ENCODE measurements at regions not wholly inside any gene's neighbourhood (a gene's known extent, or its start where the extent isn't known, plus 50 kb on each side); places are given as distances from the start of the nearest gene placed in this dataset.

DNA sequence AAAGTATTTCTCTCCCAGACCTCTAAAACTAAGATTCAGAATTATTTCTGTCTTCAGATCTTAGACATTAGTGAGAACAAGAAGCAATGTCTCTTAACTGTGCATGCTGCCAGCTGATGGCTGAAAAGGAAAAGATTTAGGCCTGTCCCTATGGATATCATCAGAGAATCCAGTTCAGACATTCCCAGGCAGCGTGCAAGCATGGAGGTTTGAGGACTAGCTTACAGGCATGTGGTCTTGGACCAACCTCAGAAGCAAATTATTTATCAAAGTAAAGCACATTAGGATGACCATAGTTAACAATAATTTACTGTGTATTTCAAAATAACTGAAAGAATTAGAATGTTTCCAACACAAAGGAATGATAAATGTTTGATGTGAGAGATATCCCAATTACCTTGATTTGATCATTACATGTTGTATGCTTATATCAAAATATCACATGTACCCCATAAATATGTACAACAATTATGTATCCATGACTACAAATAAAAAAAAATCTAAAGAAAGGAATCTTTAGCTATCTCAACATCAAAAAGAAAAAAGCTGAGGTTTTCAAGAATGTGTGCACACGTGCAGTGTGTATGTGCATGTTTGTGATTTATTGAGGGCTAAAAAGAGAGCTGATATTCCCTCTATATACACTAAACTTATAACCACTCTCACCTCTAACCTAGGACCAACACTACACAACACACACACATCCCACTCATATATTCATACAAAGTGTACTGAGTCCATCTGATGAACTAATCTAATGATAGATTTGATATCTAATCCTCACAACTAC is 108.9 kb upstream of the THBS1 start:
- FAIRE-seq, result no peak

DNA sequence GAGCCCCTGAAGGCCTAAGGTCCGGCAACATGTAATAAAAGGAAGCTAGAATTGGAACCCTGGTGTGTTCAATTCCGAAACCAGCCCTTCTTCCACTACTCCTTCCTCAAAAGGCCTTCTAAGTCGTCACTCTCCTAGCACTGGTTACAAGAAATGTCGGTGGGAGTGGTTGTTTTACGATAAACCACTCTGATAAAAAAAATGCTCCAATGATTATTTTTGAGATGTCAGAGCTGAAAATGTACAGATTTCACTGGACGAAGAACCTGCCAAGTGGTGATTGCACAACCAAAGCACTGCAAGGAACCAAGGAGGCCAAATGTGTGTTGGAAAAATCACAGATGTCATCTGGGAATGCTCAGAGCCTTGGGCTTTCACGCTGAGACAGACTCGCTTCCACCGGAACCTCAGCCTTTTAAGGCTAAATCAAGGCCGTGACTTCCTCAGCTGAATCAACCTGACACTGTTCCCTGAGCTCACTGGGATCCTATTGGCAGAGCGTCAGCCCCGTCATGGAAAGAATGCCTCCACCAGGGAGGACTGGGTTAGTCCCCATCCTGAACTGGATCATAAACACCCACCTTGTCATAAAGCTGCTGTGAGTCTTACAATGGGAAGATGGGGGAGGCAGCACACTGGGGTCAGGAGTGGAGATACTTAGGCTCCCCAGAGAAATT is 108.1 kb upstream of the THBS1 start:
- no peak for FAIRE-seq

DNA sequence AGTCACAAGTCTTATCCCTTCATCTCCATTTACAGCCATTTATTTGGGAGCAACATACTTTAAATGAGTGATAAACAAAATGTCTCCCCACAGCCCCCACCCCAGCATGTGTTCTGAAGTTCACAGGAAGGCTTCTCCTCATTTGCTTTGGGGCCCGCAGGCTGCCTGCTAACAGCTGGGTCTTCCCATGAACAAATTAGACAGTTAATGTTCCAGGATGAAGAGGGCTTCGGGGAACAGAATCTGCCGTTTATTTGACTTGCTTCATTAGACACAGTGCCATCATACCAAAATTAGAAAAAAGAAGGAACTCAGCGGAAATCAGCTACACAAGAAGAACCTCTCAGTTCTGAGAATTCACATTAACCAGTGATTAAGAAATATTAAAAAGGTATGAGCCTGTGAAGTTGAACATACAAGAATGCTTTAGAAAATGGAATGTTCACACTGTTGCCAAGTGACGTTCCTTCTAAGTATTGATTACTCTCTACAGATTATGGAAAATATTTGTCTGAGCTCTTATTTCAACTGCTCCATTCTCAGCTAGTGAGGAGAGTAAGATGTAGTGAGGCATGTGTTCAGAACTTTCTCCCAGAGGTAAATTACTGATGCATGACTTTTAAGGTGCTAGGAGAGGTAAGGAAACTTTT is 107.5 kb upstream of the THBS1 start:
- FAIRE-seq, result no peak

DNA sequence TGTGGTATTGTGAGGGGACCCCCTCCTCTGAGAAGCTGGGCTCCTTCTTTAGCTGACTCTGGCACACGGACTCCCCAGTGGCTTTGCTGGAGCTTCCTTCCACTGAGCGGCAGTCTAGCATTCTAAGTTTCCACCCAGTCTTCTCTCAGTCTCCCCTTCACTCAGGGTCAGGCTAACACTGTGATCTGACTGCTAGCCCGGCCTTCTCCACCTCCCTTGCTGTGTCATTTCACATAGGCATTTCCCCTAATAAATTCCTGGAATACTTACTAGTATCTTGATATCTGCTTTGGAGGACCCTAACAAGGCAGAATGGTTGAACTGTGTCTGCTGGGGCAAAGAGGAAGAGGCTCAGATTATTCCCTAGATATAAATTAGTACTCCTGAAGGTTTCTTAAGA is 106.2 kb upstream of the THBS1 start:
- FAIRE-seq, result no peak

DNA sequence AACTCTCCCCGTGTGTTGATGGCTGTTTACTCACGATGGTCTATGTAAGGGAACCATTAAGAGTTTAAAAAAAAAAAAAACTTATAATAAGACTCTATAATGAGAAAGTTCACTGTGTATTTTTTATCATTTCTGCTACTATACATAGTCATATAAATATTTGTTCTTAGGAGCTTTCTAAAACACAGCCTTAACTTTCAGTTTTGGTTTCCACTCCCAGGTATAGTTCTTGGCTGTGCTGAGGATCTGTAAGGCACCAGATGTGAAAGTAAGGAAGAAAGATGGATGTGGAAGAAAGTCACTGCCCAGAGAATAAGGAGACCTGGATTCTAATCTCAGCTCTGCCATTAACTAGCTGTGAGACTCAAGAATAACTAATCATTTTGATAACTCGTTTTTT is 101.9 kb upstream of the THBS1 start:
- FAIRE-seq, result no peak

DNA sequence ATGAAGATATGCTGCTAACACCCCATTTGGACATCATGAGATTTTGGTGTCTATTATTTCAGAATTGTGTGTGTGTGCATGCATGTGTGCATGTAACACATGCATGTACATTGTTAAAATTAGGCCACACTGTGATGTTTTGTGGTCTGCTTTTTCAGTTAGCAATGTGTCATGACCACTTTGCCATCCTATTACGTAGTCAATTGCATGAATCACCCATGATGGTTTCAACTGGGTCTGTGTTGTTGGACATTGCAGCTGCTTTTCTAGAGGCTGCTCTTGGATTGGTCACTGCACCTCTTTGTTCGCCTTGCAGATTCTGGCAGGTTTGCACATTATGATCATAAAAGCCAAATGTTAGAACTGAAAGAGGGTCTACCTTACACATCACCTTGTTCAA is 101.0 kb upstream of the THBS1 start:
- FAIRE-seq, result no peak

DNA sequence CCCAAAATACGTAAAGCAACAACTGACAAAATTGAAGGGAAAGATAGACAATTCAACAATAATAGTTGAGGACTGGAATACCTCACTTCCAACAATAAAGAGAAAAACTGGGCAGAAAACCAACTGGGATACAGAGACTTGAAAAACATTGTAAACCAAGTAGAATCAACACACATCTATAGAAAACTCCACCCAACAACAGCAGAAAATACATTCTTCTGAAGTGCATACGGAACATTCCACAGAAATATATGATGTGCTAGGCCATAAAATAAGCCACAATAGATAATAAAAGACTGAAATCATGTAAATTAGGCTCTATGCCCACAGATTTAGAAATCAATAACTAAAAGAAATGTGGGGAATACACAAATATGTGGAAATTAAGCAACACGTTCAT is 98.4 kb upstream of the THBS1 start:
- no peak for FAIRE-seq

DNA sequence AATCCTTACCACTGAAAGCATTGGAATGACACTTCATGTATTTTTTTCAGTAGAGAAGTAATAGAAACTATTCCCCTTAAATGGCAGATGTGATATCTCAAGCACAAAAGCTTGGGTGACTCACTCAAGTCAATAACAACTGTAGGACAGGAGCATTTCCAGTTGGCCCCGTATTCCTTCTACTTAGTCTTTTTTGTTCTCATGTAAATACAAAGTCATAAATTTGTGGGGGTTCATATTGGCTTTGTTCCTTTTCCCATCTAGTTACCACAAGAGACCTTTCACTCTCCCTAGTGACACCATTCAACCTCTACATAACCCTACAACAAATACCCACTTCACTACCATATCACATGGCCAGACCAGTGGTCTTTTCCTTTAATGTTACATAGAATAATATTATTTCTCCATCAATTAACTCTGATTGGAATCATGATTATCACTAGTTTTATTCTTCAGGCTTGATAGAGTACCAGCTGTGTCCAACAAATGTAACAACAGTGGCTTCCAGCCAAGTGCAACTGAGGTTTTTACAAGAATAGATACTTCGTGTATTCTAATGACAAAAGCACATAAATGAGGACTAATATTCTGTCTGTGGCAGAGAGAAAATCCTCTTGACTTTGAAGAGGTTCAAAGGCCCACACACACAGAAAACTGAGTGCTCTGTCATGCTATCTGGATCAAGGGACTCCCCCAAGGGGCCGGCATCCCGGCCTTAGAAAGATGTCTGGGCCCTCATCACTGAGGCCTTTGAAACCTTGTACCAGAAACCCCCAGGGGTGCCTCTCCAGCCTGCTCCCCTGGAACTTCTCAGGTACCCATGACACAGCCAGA is 94.0 kb upstream of the THBS1 start:
- no peak for FAIRE-seq

DNA sequence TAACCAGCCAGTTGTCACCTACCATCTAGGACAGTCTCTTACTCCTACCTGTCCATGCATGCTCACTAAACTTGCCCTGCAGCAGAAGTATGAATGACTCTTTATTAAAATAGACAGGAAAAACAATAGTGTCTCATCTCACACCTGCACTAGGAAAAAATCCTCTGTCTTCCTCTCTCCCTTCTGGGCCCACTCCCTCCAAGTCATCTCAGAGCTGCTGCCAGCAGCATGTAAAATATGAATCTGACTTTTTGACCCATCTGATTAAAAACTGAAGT is 93.5 kb upstream of the THBS1 start:
- FAIRE-seq, result no peak

DNA sequence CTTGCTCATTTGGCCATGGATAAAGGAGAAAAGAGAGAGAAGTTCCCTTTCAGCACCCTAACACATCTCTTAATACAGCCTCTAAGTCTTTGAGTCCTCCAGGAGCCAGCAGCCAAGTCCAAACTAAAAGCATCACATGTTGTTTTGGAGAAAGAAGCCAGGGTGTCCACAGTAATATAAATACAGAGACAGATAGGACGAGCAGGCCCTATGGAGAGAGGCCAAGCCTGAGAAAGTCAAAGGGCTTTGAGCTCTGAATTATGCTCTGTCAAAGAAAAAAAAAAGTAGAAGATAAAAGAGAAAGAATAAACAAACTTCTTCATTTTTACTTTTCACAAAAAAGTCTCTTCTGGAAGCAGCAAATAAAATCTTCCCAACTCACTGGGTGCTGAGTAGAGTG is 92.4 kb upstream of the THBS1 start:
- no peak for FAIRE-seq

DNA sequence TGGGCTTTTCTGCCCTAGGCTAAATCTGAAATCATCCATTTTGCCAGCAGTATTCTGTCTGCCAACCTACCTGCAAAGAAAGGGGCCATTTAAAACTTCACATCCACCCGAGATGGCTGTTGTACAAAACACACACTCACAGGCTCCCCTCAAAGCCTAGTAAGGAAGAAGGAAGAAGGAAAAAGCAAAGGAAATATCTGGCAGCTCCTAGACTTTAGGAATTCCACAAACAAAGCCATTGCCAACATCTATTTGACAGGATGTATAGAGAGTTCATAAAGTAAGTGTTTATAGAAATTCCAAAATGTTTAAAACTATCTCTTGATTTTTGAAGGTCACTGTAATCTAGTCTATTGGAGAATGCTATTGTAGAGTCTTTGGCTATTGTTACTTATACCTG is 91.9 kb upstream of the THBS1 start:
- FAIRE-seq, result no peak

DNA sequence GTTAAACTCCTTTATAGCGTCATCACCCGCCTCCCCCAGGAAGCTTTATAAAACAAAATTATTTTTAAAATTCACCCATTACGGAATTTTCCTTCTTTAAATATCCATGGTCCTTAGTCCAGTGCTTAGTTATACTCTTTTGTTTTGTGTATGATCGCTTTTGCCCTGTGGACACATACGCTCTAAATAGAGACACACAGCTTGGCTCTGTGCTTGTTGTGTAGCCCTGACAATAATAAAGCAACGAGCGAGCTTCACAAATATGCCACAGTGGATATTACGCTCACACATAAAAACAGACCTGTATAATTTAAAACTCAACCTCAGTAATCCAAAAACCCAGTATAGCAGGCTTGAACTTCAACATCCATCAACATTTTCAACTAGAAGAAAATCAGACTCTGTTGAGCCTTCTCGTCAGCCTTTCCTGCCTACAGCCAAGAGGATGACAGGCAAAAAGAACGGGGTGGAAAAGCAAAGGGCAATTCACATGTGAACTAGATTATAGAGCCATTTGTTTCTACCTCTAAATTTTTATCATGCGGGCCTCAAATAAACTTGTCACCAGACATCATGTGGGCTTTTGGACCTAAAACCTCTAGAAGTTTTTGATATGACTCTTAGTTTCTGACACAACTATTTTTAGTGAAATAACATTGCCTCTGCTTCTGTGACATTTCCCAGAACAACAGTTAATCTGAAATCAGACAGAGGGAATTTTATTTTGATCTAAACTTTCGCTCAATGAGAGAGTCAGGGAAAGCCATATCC is 89.6 kb upstream of the THBS1 start:
- FAIRE-seq, result no peak

DNA sequence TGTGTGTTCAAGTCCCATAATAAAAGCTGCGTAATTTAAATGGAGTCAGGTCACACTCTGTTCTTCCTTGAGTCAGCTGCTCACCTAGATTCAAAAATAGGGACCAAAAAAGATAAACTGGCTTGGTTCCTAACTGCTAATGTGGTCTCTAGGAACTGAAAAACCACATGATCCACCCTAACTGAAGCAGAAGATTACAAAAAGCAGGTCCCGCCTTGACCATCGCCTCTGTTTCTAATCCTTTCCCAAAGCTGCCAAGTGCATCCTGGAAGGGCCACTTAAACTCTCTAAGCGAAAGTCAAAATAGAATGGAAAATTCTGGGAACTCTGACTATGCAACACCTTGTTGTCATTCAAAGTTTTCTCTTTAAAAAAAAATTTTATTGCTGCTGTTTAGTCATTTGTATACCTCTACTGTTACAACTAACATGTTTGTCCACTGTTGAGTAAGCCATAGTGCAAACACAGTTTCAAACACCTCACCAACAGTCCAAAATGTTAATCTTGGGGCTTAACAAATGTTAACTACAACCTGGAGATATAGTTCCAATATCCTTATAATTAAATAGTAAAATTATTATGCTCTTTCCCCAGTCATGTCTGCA is 88.9 kb upstream of the THBS1 start:
- no peak for FAIRE-seq

DNA sequence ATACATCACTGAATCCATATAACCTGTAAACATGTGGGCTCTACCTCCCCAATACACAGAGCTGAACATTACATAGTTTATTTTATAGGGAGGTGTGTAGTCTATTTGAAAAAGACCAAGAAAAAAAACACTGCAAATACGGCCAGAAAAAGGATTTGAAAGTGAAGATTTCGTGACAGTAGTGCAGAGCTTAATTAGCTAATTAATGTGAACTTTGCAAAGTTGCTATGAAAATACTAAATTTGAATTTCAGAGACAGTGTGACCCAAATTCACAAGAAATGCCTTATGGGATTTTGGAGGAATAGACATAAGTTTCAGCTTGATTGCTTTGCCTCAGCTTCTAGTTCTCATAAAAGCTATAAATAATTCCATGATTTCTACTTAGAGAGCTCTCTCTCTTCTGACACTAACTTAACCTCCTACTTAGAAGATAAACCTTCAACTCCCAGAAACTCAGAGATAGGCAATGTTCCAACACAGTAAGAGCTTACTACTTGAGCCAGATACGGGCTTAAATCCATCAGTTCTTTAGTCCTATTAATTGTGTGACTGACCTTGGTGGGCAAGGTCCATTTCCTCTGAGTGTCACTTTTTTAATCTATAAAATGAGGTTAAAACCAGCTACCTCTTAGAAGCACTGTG is 87.3 kb upstream of the THBS1 start:
- FAIRE-seq, result no peak

DNA sequence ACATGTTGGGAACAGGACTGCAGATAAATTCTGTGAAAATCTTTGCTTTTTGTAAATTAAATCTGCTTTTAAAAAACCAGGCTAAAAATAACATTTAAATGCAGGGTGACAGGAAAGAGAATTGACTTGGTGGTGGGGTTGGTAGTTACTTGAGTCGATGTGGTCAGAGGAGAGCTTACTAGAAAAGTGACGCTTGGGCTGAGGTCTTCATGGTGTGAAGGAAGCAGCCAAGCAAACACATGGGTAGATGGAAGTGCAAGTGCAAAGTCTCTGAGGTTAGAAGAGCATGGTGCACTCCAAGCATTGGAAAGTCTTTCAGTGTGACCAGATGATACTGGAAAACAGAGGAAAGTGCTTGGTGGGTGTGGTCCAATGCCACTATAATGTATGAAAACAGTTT is 86.4 kb upstream of the THBS1 start:
- no peak for FAIRE-seq

DNA sequence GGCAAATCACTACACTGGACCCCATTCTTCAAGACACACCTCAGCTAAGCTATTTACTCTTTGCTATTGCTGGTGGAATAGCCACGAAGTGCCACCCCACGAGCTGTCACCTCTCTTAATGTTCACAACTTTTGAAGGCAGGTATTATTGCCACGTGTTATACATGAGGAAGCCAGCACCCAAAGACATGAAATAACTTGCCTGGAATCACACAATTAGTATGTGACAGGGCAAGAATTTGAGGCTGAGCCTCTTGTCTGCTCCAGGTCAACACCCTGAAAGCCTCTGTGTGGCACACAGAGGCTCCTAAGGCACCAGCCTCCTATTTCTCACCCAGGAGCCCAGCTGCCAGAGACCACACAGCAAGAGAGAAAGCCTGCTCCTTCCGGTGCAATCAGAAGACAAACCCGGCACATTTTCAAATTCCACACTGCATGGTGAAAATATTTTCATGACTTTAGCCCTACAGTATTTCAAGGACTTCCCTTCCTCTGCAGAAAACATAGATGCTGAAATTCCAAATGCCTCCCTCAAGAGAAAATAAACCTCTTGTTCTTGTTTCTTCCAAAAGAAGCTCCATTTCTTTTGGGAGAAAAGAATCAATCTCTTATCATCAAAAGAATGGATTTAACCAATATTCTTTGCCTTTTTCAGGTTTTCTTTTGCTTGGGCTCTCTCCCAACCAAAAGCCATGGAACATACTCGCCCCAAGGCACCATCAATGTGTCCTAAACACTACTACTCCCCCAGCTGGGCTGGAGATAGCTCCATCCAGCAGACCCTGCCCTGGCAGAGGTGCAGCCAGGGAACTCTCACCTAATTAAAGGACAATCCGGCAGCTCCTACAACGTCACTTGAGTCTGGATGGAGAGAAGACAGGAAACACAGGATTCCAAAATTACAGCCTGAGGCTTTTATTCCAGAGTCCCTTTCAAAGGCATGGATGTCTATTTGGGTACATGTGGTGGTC is 84.7 kb upstream of the THBS1 start:
- FAIRE-seq, result no peak

DNA sequence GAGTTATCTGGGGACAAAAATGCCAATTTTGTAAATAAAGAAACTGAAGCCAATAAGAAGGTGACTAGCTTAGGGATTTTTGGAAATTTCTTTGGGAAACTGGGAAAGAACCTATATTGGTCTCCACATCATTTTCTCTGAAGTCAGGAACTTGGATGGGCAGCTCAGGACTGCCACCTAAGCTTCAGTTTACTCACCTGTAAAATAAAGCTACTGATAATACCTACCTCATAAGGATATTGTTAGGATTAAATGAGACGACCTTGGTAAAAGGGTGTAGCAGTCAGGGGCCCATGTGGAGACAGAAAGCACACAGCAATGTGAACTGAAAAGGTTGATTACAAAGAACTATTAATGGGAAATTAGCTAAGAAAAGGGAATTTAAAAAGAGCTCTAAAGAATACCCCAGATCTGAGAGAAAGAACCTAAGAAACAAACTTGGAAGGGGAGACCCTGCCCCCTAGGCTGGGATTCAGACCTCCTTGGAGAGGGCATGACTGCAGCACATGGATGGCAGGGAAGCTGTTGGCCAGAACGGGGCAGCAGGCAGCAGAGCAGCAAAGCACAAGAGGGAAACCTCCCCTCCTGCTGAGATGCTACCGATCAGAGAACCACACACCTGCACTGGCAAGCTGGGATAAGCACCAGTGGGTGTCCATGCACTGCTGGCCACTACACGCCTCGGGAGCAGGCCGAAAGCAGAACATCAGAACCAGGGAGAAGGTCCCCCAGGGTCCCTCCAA is 83.7 kb upstream of the THBS1 start:
- FAIRE-seq, result no peak

DNA sequence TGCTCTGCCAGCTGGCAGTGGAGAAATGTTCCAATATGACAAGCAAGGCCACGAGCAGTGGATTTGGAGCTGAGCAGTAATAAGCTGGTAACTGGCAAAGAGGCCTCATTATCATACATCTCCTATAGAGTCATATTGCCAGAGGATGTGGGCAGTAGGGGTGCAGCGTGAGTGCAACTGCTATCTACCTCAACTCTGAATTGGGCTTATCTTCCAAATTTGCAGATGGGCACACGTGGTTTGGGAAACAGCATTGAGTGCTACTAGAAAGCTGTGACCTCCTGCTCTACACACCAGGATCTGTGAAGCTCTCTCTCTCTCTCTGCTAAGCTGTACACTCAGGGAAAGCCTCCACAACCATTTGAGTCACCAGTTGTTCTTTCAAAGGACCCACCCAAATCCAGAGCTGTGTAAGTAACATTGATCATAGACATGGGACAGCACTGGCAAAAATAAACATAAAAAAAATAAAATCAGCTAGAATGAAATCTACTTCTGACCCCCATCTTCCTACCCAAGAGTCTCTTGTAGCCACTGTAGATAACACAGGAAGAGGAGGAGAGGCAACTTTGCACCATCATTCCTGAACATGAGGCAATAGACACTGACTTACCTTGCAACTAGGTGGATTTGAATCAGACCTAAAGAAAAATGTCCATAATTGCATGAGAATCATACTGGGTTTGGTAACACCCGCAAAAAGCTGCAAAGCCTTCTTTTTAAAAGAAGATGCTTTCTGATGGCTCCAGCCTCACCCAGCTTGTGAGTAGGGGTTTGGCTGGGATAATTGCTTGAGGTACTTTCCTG is 82.9 kb upstream of the THBS1 start:
- FAIRE-seq, result no peak

DNA sequence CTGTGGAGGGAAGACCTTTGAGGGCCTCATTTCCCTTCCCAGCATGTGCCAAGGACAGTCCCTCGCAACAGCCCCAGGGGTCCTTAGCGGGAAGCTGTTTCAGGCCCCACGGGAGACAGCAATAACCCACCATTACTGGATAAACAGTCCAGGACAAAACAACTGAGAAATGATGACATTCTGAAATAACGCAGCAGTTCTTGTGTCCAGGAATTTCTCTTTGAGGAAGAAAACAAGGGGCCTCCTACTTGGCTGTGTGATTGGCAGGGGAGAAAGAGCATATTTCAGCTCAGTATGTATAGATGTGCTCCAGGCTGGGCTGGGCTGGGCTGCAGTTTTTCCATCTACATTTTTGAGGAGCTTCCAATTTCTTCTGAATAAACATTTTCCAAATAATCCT is 82.2 kb upstream of the THBS1 start:
- FAIRE-seq, result no peak

Data from G401.6 (cell line).